GM21367 (cell line): ENCODE measurements at regions not wholly inside any gene's neighbourhood (a gene's known extent, or its start where the extent isn't known, plus 50 kb on each side); places are given as distances from the start of the nearest gene placed in this dataset.
"Not testable (repeated sequence)": the region's sequence is repeated elsewhere in the genome, so short reads cannot be mapped to it uniquely, and the experiment has no call there.

ENCODE experiments used
- ATAC-seq: cut with Tn5 transposase; IDR thresholded peaks from one replicate; pipeline ENCODE4 v1.9.1; 2021; ENCODE audit not compliant: unreplicated experiment

- ATAC-seq = not testable (repeated sequence)
Measured at GRCh38 chr9:62655705-62656104, 1465.9 kb downstream of the SPATA31A7 start.

- not testable (repeated sequence) for ATAC-seq
Measured at GRCh38 chr9:62662733-62663507, 1473.1 kb downstream of the SPATA31A7 start.

- ATAC-seq = not testable (repeated sequence)
Measured at GRCh38 chr9:62663512-62663911, 1473.7 kb downstream of the SPATA31A7 start.

- not testable (repeated sequence) for ATAC-seq
Measured at GRCh38 chr9:62667137-62667824, 1477.4 kb downstream of the SPATA31A7 start.

- not testable (repeated sequence) for ATAC-seq
Measured at GRCh38 chr9:62677016-62677415, 1487.2 kb downstream of the SPATA31A7 start.

DNA sequence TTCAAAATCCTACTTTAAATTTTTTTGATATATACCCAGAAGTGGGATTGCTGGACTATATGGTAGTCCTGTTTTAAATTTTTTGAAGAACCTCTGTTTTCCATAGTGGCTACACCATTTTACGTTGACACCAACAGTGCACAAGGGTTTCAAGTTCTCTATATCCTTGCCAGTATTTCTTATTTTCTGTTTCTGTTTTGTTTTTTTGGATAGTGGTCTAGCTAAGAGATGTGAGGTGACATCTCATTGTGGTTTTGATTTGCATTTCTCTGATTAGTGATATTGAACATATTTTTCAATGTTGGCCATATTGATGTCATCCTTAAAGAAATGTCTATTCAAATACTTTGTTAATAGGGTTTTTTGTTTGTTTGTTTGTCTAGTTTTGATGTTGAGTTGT lies 1488.5 kb downstream of the SPATA31A7 start:
- ATAC-seq = peak; percentile 76

- ATAC-seq = not testable (repeated sequence)
Measured at GRCh38 chr9:62679020-62679419, 1489.2 kb downstream of the SPATA31A7 start.

GRCh38 chr9:62684833-62685647 lies 1495.2 kb downstream of the SPATA31A7 start:
- ATAC-seq = peak; percentile 75

- ATAC-seq = not testable (repeated sequence)
Measured at GRCh38 chr9:62686313-62686712, 1496.5 kb downstream of the SPATA31A7 start.

DNA sequence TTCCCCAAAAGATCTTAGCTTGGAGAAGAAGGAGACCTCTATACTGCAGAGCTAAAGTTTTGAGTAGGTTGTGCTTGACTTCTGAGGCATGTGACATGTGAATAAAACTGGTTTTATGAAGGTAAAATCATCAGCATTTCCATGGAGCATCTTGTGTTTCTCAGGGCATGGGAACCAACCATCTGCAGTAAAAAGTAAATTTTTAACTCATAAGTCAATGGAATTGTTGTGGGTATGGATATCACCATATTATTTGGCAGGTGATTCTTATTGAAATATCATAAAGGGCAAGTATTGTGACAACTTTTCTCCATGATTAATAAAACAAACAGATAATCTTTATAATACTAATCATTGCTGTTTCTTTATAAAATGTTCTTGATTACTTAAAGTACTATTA lies 1503.2 kb downstream of the SPATA31A7 start:
- not testable (repeated sequence) for ATAC-seq

- not testable (repeated sequence) for ATAC-seq
Measured at GRCh38 chr9:62711317-62711716, 1521.5 kb downstream of the SPATA31A7 start.

- ATAC-seq = not testable (repeated sequence)
Measured at GRCh38 chr9:62725580-62725979, 1535.7 kb downstream of the SPATA31A7 start.

- peak; percentile 95 for ATAC-seq
Measured at GRCh38 chr9:62730229-62731000, 1540.6 kb downstream of the SPATA31A7 start.

- ATAC-seq = peak; percentile 3
Measured at GRCh38 chr9:62731015-62731414, 1541.2 kb downstream of the SPATA31A7 start.

DNA sequence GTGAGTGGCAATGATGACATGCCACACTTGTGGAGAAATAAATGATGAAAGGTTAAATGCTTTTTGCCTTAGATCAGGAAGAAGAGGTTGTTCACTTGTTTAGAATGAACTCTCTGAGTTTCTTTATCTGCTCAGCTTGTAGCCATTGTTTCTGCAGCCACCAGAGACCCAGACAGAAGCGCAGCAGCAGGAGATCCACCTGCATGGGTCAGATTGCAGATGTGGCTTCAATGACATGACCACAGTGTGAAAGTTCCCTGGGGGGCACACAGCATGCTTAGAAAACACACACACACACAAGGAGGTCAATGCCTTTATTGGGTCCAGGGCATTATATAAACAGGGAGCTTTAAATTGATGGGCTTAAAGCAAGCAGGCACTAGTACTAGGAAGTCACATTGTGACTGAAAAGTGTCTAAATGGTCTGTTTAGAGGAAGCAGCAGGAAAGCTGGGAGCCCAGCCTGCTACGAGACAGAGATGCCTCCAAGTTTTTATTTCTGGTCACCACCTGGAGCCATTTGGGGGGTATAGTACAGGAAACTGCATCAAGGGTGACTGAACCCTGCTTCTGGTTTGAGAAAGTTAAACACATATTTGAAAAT lies 1547.3 kb downstream of the SPATA31A7 start:
- ATAC-seq = not testable (repeated sequence)

- ATAC-seq = not testable (repeated sequence)
Measured at GRCh38 chr9:62737915-62738314, 1548.1 kb downstream of the SPATA31A7 start.

- ATAC-seq = not testable (repeated sequence)
Measured at GRCh38 chr9:62745774-62746529, 1556.1 kb downstream of the SPATA31A7 start.
